IPS-20b (cell line): ENCODE measurements at regions not wholly inside any gene's neighbourhood (a gene's known extent, or its start where the extent isn't known, plus 50 kb on each side); places are given as distances from the start of the nearest gene placed in this dataset.

Experiments used
- H3K27ac ChIP-seq: one replicate; pipeline ENCODE4 v1.5.1; 2013; ENCODE audit warnings: low read length
- H3K27me3 ChIP-seq: 2 replicates; pipeline ENCODE4 v1.6.1; 2013; ENCODE audit warnings: mild to moderate bottlenecking, low read length, inconsistent platforms; ENCODE audit not compliant: insufficient read depth
- H3K36me3 ChIP-seq: 2 replicates; pipeline ENCODE4 v1.6.1; 2013; ENCODE audit warnings: low read depth, mild to moderate bottlenecking, inconsistent platforms, low read length, moderate library complexity; ENCODE audit not compliant: insufficient read depth
- H3K4me1 ChIP-seq: 2 replicates; pipeline ENCODE4 v1.6.1; 2013; ENCODE audit warnings: mild to moderate bottlenecking, control low read depth, inconsistent platforms, low read length, moderate library complexity; ENCODE audit not compliant: insufficient read depth
- H3K4me3 ChIP-seq: 2 replicates; pipeline ENCODE4 v1.5.1; 2013; ENCODE audit warnings: mild to moderate bottlenecking, low read length, inconsistent platforms
- H3K9ac ChIP-seq: 2 replicates; pipeline ENCODE4 v1.6.1; 2013; ENCODE audit warnings: low read depth, mild to moderate bottlenecking, inconsistent platforms, low read length, moderate library complexity
- H3K9me3 ChIP-seq: 2 replicates; pipeline ENCODE4 v1.6.1; 2013; ENCODE audit warnings: mild to moderate bottlenecking, low read depth, low read length, inconsistent platforms; ENCODE audit not compliant: insufficient read depth

- H3K4me3 ChIP-seq: no peak overlapping the region
- no peaks in the 10 kb centered on the region for H3K36me3 ChIP-seq
- no peak overlapping the region for H3K27ac ChIP-seq
- no peaks in the 10 kb centered on the region for H3K9me3 ChIP-seq
- H3K4me1 ChIP-seq: no peaks in the 10 kb centered on the region
- no peak overlapping the region for H3K9ac ChIP-seq
- H3K27me3 ChIP-seq: no peaks in the 10 kb centered on the region
Observed at GRCh38 chr15:31556494-31557150, 230.0 kb downstream of the KLF13 start.

DNA sequence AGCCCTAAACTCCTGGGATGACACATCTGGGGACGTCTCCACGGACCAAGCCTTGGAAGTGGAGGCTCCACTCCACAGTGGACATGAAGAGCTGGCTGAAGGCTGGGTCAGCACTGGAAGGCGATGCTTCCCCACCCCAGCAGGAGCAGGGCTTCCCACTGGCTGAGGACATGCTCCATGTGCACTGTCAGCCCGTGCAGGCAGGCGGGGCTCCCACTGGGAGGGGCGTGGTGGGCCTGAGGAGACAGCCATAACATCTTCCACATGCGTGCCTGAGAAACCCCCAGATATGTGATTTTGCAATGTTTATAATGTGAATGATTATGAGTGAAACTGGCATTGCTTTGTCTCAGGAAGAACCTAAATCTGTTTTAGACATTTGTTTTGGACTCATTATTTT, 231.3 kb downstream of the KLF13 start:
- Histone ChIP-seq H3K4me3 (no peak overlapping the region), H3K27me3 (no peaks in the 10 kb centered on the region), H3K27ac (no peak overlapping the region), H3K36me3 (no peaks in the 10 kb centered on the region), H3K4me1 (no peaks in the 10 kb centered on the region), H3K9me3 (no peaks in the 10 kb centered on the region), H3K9ac (no peak overlapping the region)

DNA sequence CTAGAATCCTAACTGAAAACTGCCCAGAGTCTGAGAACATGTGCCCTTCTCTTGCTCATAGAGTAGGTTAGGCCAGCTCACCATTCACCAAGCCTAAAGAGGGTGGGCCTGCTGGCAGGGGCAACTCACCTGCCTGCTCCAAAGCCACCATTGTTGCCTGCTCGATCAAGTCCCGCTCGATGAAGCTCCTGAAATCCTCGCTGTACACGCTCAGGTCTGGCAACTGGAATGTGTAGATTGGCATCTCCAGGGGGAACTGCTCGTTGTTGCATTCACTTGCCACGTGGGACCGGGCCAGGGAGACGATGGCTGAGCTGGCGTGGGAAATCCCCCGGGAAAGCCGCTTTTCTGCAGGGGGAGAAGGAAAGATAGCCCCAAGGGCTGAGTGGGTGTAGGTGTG, 232.2 kb downstream of the KLF13 start:
- H3K36me3 ChIP-seq: no peaks in the 10 kb centered on the region
- no peak overlapping the region for H3K27ac ChIP-seq
- H3K4me1 ChIP-seq: no peaks in the 10 kb centered on the region
- no peak overlapping the region for H3K4me3 ChIP-seq
- H3K9ac ChIP-seq: no peak overlapping the region
- no peaks in the 10 kb centered on the region for H3K27me3 ChIP-seq
- H3K9me3 ChIP-seq: no peaks in the 10 kb centered on the region

- Histone ChIP-seq H3K9ac (no peak overlapping the region), H3K27ac (no peak overlapping the region), H3K9me3 (no peaks in the 10 kb centered on the region), H3K4me1 (no peaks in the 10 kb centered on the region), H3K4me3 (no peak overlapping the region), H3K27me3 (no peaks in the 10 kb centered on the region), H3K36me3 (no peaks in the 10 kb centered on the region)
Observed at GRCh38 chr15:31559786-31560185, 233.2 kb downstream of the KLF13 start.

DNA sequence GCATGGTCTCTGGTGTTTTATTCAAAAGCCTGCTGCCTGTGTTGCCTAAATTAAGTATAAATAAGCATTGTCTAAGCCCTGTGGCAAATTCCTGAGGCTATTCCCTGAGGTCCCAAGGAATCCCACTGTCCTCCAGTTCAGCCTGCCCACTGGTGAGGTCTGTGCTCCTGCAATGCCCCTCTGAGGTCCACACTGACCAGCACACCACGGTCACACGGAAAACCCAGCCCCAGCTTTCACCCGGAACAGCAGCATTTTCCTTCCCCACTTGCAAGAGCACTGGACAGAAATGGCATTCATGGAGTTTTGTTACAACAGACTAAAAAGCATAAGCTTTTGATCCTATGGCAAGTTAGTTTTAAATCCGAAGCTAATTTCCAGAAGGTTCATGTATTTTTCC, 234.0 kb downstream of the KLF13 start:
- no peak overlapping the region for H3K27ac ChIP-seq

DNA sequence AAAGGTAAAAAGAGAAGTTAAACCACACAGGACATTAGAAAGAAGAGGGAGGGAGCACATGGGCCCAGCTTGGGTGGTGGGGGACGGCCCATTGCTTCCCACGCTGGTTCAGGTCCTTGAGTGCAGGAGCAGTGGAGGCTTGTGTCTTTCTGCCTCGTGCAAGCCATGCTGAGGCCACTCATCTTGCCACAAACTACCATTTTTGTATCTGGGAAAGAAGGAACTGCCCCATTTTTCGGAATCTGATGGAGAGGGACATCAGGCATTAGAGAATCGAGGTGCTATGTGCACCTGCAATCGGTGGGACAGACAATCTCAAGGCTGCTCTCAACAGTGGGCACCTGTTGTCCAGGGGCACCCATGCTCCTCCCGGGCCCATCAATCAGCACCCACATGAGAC, 234.5 kb downstream of the KLF13 start:
- no peak overlapping the region for H3K4me3 ChIP-seq
- no peak overlapping the region for H3K9ac ChIP-seq
- H3K4me1 ChIP-seq: no peaks in the 10 kb centered on the region
- H3K36me3 ChIP-seq: no peaks in the 10 kb centered on the region
- H3K9me3 ChIP-seq: no peaks in the 10 kb centered on the region
- H3K27ac ChIP-seq: no peak overlapping the region
- no peaks in the 10 kb centered on the region for H3K27me3 ChIP-seq

More for the DNA sequence above, 234.0 kb downstream of the KLF13 start:
- H3K9me3 ChIP-seq: no peaks in the 10 kb centered on the region
- H3K9ac ChIP-seq: no peak overlapping the region
- H3K4me1 ChIP-seq: no peaks in the 10 kb centered on the region
- H3K36me3 ChIP-seq: no peaks in the 10 kb centered on the region
- H3K27me3 ChIP-seq: no peaks in the 10 kb centered on the region
- H3K4me3 ChIP-seq: no peak overlapping the region

- H3K27me3 ChIP-seq: no peaks in the 10 kb centered on the region
- no peaks in the 10 kb centered on the region for H3K4me1 ChIP-seq
- no peak overlapping the region for H3K27ac ChIP-seq
- H3K9me3 ChIP-seq: peaks cover 6% of the 10 kb centered on the region
- no peak overlapping the region for H3K9ac ChIP-seq
- H3K4me3 ChIP-seq: no peak overlapping the region
- H3K36me3 ChIP-seq: no peaks in the 10 kb centered on the region
Observed at GRCh38 chr15:31563001-31563400, 236.4 kb downstream of the KLF13 start.

DNA sequence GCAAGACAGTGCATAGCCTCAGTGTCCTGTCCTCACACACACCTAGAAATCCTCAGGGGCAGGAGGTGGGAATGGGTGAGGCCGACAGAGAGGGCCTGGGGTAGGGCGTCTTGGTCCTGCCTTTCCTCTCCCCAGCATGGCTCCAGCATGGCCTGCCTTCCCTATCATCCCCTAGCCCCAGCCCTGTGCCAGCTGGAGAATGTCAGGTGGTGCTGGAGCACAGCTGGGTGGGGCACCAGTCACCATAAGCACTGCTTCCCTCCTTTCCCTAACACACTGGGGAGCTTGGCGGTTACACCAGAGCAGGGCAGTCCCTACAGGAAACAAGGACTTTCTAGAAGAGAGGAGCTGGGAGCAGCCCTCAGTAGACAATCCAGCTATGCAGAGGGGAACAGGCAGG, 236.8 kb downstream of the KLF13 start:
- Histone ChIP-seq H3K36me3 (no peaks in the 10 kb centered on the region), H3K9ac (no peak overlapping the region), H3K4me3 (no peak overlapping the region), H3K27me3 (no peaks in the 10 kb centered on the region), H3K4me1 (no peaks in the 10 kb centered on the region), H3K9me3 (peaks cover 10% of the 10 kb centered on the region), H3K27ac (no peak overlapping the region)

GRCh38 chr15:31567861-31568260, 241.2 kb downstream of the KLF13 start:
- Histone ChIP-seq H3K4me3 (no peak overlapping the region), H3K36me3 (no peaks in the 10 kb centered on the region), H3K4me1 (no peaks in the 10 kb centered on the region), H3K27me3 (no peaks in the 10 kb centered on the region), H3K9ac (no peak overlapping the region), H3K27ac (no peak overlapping the region), H3K9me3 (peaks cover 12% of the 10 kb centered on the region)

DNA sequence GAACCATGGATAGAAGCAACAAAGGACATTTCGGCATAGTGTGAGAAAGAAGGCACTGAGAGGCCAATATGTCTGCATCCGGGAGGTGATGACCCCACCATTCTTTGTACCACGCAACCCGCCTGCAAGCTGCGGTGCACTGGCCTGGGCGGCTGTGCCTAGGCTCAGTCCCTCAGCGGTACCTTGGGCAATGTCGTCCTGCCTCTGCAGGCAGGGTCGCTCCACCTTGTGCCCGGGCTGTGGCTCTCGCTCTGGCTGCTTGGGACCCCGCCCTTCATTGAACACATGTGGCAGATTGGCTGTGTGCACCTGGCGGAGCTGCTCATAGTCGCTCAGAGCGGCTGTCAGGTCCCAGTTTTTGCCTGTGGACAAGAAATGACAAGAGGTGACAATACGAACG, 243.2 kb downstream of the KLF13 start:
- Histone ChIP-seq H3K27me3 (no peaks in the 10 kb centered on the region), H3K9ac (no peak overlapping the region), H3K27ac (no peak overlapping the region), H3K36me3 (no peaks in the 10 kb centered on the region), H3K4me1 (peaks cover 5% of the 10 kb centered on the region; the same call in 1 of the 2 replicates), H3K4me3 (no peak overlapping the region), H3K9me3 (peaks cover 12% of the 10 kb centered on the region)

DNA sequence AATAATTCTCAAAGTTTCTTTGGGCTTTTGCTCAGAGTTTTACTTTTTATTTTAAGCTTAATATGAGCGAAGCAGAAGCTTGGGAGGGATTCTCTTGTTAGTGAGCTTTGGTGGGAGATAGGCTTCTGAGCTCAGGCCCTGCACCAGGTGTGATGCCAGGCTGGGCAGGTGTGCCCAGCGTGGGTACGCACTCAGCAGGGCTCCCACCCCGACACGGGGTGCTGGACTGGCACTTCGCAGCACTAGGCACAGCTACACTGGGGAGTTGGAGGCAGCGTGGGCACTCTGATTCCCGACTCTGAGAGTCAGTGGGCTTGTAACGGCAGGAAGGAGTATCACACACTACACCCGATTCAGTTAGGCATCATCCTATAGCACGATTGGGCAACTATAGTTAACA, 244.0 kb downstream of the KLF13 start:
- Histone ChIP-seq H3K36me3 (no peaks in the 10 kb centered on the region), H3K27ac (no peak overlapping the region), H3K4me3 (no peak overlapping the region), H3K9me3 (peaks cover 12% of the 10 kb centered on the region), H3K4me1 (peaks cover 9% of the 10 kb centered on the region; the same call in 1 of the 2 replicates), H3K27me3 (no peaks in the 10 kb centered on the region), H3K9ac (no peak overlapping the region)

GRCh38 chr15:31571676-31572075, 245.0 kb downstream of the KLF13 start:
- Histone ChIP-seq H3K9me3 (peaks cover 12% of the 10 kb centered on the region), H3K9ac (no peak overlapping the region), H3K4me3 (no peak overlapping the region), H3K36me3 (no peaks in the 10 kb centered on the region), H3K27ac (no peak overlapping the region), H3K4me1 (peaks cover 9% of the 10 kb centered on the region), H3K27me3 (no peaks in the 10 kb centered on the region)
